Right ventricle myocardium inferior (tissue), 1 donor: ENCODE measurements at regions not wholly inside any gene's neighbourhood (a gene's known extent, or its start where the extent isn't known, plus 50 kb on each side); places are given as distances from the start of the nearest gene placed in this dataset.
"Not testable (repeated sequence)": the region's sequence is repeated elsewhere in the genome, so short reads cannot be mapped to it uniquely, and the experiment has no call there.

Experiments
- ATAC-seq: fragments of 200-7000 bp; cut with Tn5 transposase; one replicate; pipeline ENCODE4 v1.9.1; 2020; ENCODE audit warnings: mild to moderate bottlenecking, moderate library complexity
- DNase-seq: peaks from one replicate; pipeline ENCODE4 v3.0.0; 2021; ENCODE audit errors: missing footprints
- intact Hi-C: fragments of 100-400 bp; cut with DNase I; formaldehyde crosslinking; loops from one replicate; pipeline ENCODE4 v1.11.0; 2022
- donor health status: DM: no; HTN: yes; CAD: no; lungs with severe emphysema.

GRCh38 chr4:141560056-141560455 lies 76.3 kb upstream of the IL15 start:
- ATAC-seq (no peak), DNase-seq (no peak)
- intact Hi-C loops = no loop called here

GRCh38 chr4:141562649-141563048 lies 73.7 kb upstream of the IL15 start:
- intact Hi-C loops = no loop called here
- no peak for ATAC-seq
- DNase-seq = no peak

- no peak for ATAC-seq
- DNase-seq = no peak
- intact Hi-C loops = no loop called here
Measured at GRCh38 chr4:141563723-141564122, 72.7 kb upstream of the IL15 start.

- intact Hi-C loops, ATAC-seq: not testable (repeated sequence)
Measured at GRCh38 chr4:141564961-141565360, 71.4 kb upstream of the IL15 start.

GRCh38 chr4:141565379-141566089 lies 70.8 kb upstream of the IL15 start:
- ATAC-seq (no peak), DNase-seq (no peak)
- intact Hi-C loops = no loop called here

More at GRCh38 chr4:141564961-141565360, 71.4 kb upstream of the IL15 start:
- not testable (repeated sequence) for DNase-seq

- intact Hi-C loops = no loop called here
- ATAC-seq (no peak), DNase-seq (no peak)
Measured at GRCh38 chr4:141567326-141567915, 69.0 kb upstream of the IL15 start.

GRCh38 chr4:141569141-141569540 lies 67.2 kb upstream of the IL15 start:
- DNase-seq = no peak
- intact Hi-C loops = no loop called here
- no peak for ATAC-seq

GRCh38 chr4:141570290-141570689 lies 66.1 kb upstream of the IL15 start:
- ATAC-seq = no peak
- intact Hi-C loops = no loop called here
- DNase-seq = no peak

- DNase-seq = no peak
- intact Hi-C loops = no loop called here
- ATAC-seq = no peak
Measured at GRCh38 chr4:141571362-141571761, 65.0 kb upstream of the IL15 start.

- DNase-seq = no peak
- no peak for ATAC-seq
- intact Hi-C loops = no loop called here
Measured at GRCh38 chr4:141571793-141572192, 64.6 kb upstream of the IL15 start.

- intact Hi-C loops = no loop called here
- DNase-seq = no peak
Measured at GRCh38 chr4:141573678-141574077, 62.7 kb upstream of the IL15 start.

GRCh38 chr4:141575884-141576283 lies 60.5 kb upstream of the IL15 start:
- DNase-seq (no peak), ATAC-seq (no peak)
- intact Hi-C loops = no loop called here

More at GRCh38 chr4:141573678-141574077, 62.7 kb upstream of the IL15 start:
- no peak for ATAC-seq

- intact Hi-C loops = no loop called here
- no peak for ATAC-seq
- no peak for DNase-seq
Measured at GRCh38 chr4:141576585-141577110, 59.7 kb upstream of the IL15 start.

- intact Hi-C loops = no loop called here
- no peak for DNase-seq
- no peak for ATAC-seq
Measured at GRCh38 chr4:141578451-141578850, 57.9 kb upstream of the IL15 start.

- intact Hi-C loops = no loop called here
- no peak for DNase-seq
- no peak for ATAC-seq
Measured at GRCh38 chr4:141580523-141580922, 55.9 kb upstream of the IL15 start.
